ENCODE measurements at regions not wholly inside any gene's neighbourhood (a gene's known extent, or its start where the extent isn't known, plus 50 kb on each side); places are given as distances from the start of the nearest gene placed in this dataset.

- TF ChIP-seq CTCF (IDR thresholded peaks at IDR 0.05) (no peak), EP300 (IDR thresholded peaks at IDR 0.05) (no peak), POLR2AphosphoS5 (IDR thresholded peaks at IDR 0.05) (no peak), POLR2A (IDR thresholded peaks at IDR 0.05) (no peak)
Observed at GRCh38 chr1:209240351-209240750, 343.2 kb upstream of the CAMK1G start.
